ENCODE measurements at regions not wholly inside any gene's neighbourhood (a gene's known extent, or its start where the extent isn't known, plus 50 kb on each side); places are given as distances from the start of the nearest gene placed in this dataset.

GRCh38 chr21:26626187-26626586 lies 53.1 kb upstream of the CYYR1 start:
- ATAC-seq (ENCODE audit: insufficient number of reproducible peaks, low FRiP score, low read depth) (no peak), DNase-seq (ENCODE audit: low spot score) (no peak)
- H3K4me1 ChIP-seq (ENCODE audit: control insufficient read depth in 1 of 2, low read depth in 2 of 2) = no peaks in the 10 kb centered on the region
- no peaks in the 10 kb centered on the region for H3K27me3 ChIP-seq (replicated peaks; ENCODE audit: insufficient read depth)
- no peak for TF ChIP-seq CTCF (IDR thresholded peaks at IDR 0.05)
- no peaks in the 10 kb centered on the region for H3K9me3 ChIP-seq
- H3K4me3 ChIP-seq = no peak overlapping the region
- H3K36me3 ChIP-seq = no peaks in the 10 kb centered on the region
- no peak overlapping the region for H3K27ac ChIP-seq

DNA sequence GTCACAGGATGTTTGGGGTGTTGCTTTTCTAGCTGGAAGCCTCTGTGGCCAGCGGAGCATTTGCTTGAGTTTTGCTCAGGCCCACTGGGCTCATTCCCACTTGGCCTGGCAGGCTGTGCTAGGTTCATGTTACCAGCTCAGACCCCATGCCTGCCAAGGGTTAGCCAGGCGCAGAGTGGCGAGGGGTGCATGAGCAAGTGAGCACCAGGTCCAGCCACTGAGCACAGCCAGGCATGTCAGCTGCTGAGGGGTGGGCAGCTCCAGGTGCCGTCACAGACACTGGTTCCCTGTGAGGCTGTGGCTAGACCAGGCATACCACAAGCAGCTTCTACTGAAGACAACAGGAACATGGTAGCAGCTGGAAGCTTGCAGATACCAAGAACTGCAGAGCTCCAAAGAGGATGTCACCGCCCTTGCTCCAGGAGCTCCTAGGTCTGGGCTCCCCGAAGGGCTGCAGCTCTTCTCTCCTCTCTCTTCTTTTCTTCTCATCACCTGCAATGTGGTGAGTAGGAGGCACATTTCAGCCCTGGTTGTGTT lies 52.0 kb upstream of the CYYR1 start:
- ATAC-seq (ENCODE audit: insufficient number of reproducible peaks, low FRiP score, low read depth) (no peak), DNase-seq (ENCODE audit: low spot score) (no peak)
- H3K36me3 ChIP-seq = no peaks in the 10 kb centered on the region
- no peaks in the 10 kb centered on the region for H3K4me1 ChIP-seq (ENCODE audit: control insufficient read depth in 1 of 2, low read depth in 2 of 2)
- H3K4me3 ChIP-seq = no peak overlapping the region
- H3K9me3 ChIP-seq = no peaks in the 10 kb centered on the region
- H3K27ac ChIP-seq = no peak overlapping the region
- no peak for TF ChIP-seq CTCF (IDR thresholded peaks at IDR 0.05)
- H3K27me3 ChIP-seq (replicated peaks; ENCODE audit: insufficient read depth) = no peaks in the 10 kb centered on the region
